PC-3 (cell line): ENCODE measurements at regions not wholly inside any gene's neighbourhood (a gene's known extent, or its start where the extent isn't known, plus 50 kb on each side); places are given as distances from the start of the nearest gene placed in this dataset.

Experiments
- ATAC-seq: fragments of 200-7000 bp; cut with Tn5 transposase; 2 replicates; pipeline ENCODE4 v1.9.1; 2020; ENCODE audit warnings: mild to moderate bottlenecking, moderate library complexity
- BruUV-seq: library from RNA; stranded (reverse); fragments of 400-500 nt; replicated peaks from 2 replicates; lab custom pipeline; 2021; lab: Mats Ljungman, UMichigan
- CTCF ChIA-PET: fragments of 300-600 bp; sonication (Branson Sonifier 250); formaldehyde crosslinking; loops from one replicate; lab custom pipeline; 2022; ENCODE audit warnings: antibody characterized with exemption; lab: Charles Lee
- POLR2A ChIA-PET: fragments of 300-600 bp; sonication (Branson Sonifier 250); formaldehyde crosslinking; loops from one replicate; lab custom pipeline; 2022; ENCODE audit warnings: antibody characterized with exemption; ENCODE audit not compliant: unreplicated experiment; lab: Charles Lee
- DNase-seq: peaks from one replicate; pipeline ENCODE4 v3.0.0-alpha.2; 2015
- H2AFZ ChIP-seq: fragments of 300-600 bp; sonication (generic); 2 replicates; pipeline ENCODE4 v1.6.0; 2016; ENCODE audit warnings: antibody characterized with exemption, low read length
- H3F3A ChIP-seq: fragments of 300-600 bp; sonication (generic); one replicate; pipeline ENCODE4 v1.6.0; 2017; ENCODE audit warnings: antibody characterized with exemption, low read length, control low read depth, mild to moderate bottlenecking; ENCODE audit not compliant: unreplicated experiment
- H3K27ac ChIP-seq: fragments of 300-600 bp; sonication (generic); 2 replicates; pipeline ENCODE4 v1.5.1; 2016; ENCODE audit warnings: mild to moderate bottlenecking, low read length
- H3K27me3 ChIP-seq: fragments of 300-600 bp; sonication (generic); 2 replicates; pipeline ENCODE4 v1.6.1; 2016; ENCODE audit warnings: low read length, mixed read lengths
- H3K36me3 ChIP-seq: fragments of 300-600 bp; sonication (generic); 2 replicates; pipeline ENCODE4 v1.6.1; 2016; ENCODE audit warnings: low read depth, mixed run types, low read length, mixed read lengths
- H3K4me1 ChIP-seq: fragments of 300-600 bp; sonication (generic); 2 replicates; pipeline ENCODE4 v1.5.1; 2016; ENCODE audit warnings: low read length; ENCODE audit not compliant: insufficient read depth
- H3K4me2 ChIP-seq: fragments of 300-600 bp; sonication (generic); 2 replicates; pipeline ENCODE4 v1.6.0; 2016; ENCODE audit warnings: low read length
- H3K4me3 ChIP-seq: fragments of 300-600 bp; sonication (generic); 2 replicates; pipeline ENCODE4 v1.5.1; 2016; ENCODE audit warnings: mild to moderate bottlenecking, low read length, mixed read lengths
- H3K79me2 ChIP-seq: fragments of 300-600 bp; sonication (generic); 2 replicates; pipeline ENCODE4 v1.6.1; 2017; ENCODE audit warnings: low read length, mixed read lengths
- H3K9ac ChIP-seq: fragments of 300-600 bp; sonication (generic); 2 replicates; pipeline ENCODE4 v1.6.0; 2016; ENCODE audit warnings: mild to moderate bottlenecking, low read length
- H3K9me2 ChIP-seq: fragments of 300-600 bp; sonication (generic); replicated peaks from 2 replicates; pipeline ENCODE4 v1.6.1; 2016; ENCODE audit warnings: mixed run types, low read length, mixed read lengths
- H3K9me3 ChIP-seq: fragments of 300-600 bp; sonication (generic); 2 replicates; pipeline ENCODE4 v1.6.1; 2016; ENCODE audit warnings: low read length, mixed read lengths
- H4K20me1 ChIP-seq: fragments of 300-600 bp; sonication (generic); 2 replicates; pipeline ENCODE4 v1.6.1; 2016; ENCODE audit warnings: low read length, mixed read lengths
- CTCF ChIP-seq: fragments of 300-600 bp; sonication (generic); conservative IDR thresholded peaks from 2 replicates; pipeline ENCODE4 v1.5.1; 2017; ENCODE audit warnings: antibody characterized with exemption, low read depth, mild to moderate bottlenecking, low read length
- EZH2 ChIP-seq: fragments of 300-600 bp; sonication (generic); IDR thresholded peaks from one replicate; pipeline ENCODE4 v1.6.1; 2017; ENCODE audit warnings: antibody characterized with exemption, mild to moderate bottlenecking, low read length; ENCODE audit not compliant: unreplicated experiment
- EZH2phosphoT487 ChIP-seq: fragments of 300-600 bp; sonication (generic); IDR thresholded peaks from 2 replicates; pipeline ENCODE4 v1.6.1; 2018; ENCODE audit warnings: mild to moderate bottlenecking, antibody characterized with exemption, low read length, borderline replicate concordance
- intact Hi-C: fragments of 100-400 bp; cut with micrococcal nuclease; formaldehyde crosslinking; loops from 2 replicates; pipeline ENCODE4 v1.9.0; 2023

- H3K4me3 ChIP-seq = no peak overlapping the region
- H3K4me1 ChIP-seq = peaks cover 27% of the 10 kb centered on the region
- peak overlapping the region; percentile 69 for H3K27ac ChIP-seq
- intact Hi-C loops = loop anchor here (2.0 kb wide), 1 partner anchor 26 kb away; no protein-coding TSS in a partner anchor
- H3K9ac ChIP-seq = peak overlapping the region; percentile 8; the same call in 1 of the 2 replicates
- H3K9me2 ChIP-seq = no peaks in the 10 kb centered on the region
- H4K20me1 ChIP-seq = no peaks in the 10 kb centered on the region
- no peaks in the 10 kb centered on the region for H3K9me3 ChIP-seq
- H3K79me2 ChIP-seq = no peaks in the 10 kb centered on the region
- H3K36me3 ChIP-seq = no peaks in the 10 kb centered on the region
- ChIA-PET POLR2A (no interaction called here), CTCF (interaction anchor here (0.6 kb wide), 1 partner anchor 27 kb away, joined by 3 read pairs; no protein-coding TSS in a partner anchor)
- H3K27me3 ChIP-seq = no peaks in the 10 kb centered on the region
- no peak for TF ChIP-seq CTCF
- no peak for TF ChIP-seq EZH2phosphoT487
- no peak for TF ChIP-seq EZH2
- H3F3A ChIP-seq = no peaks in the 10 kb centered on the region
- peak overlapping the region; percentile 36 for H2AFZ ChIP-seq
- no TSS peak for BruUV-seq
- H3K4me2 ChIP-seq = peak overlapping the region; percentile 47
- ATAC-seq (peak; percentile 94), DNase-seq (peak; percentile 95)
Measured at GRCh38 chr5:171521219-171521633, 101.8 kb downstream of the FGF18 start.

- Histone ChIP-seq H3K27me3 (no peaks in the 10 kb centered on the region), H3K4me1 (peaks cover 27% of the 10 kb centered on the region), H3K9me3 (no peaks in the 10 kb centered on the region), H3K9me2 (no peaks in the 10 kb centered on the region), H3K9ac (no peak overlapping the region), H3K27ac (peak overlapping the region; percentile 69), H4K20me1 (no peaks in the 10 kb centered on the region), H3K36me3 (no peaks in the 10 kb centered on the region), H2AFZ (peak overlapping the region; percentile 36; the same call in 1 of the 2 replicates), H3K79me2 (no peaks in the 10 kb centered on the region), H3K4me2 (peak overlapping the region; percentile 47), H3K4me3 (no peak overlapping the region), H3F3A (no peaks in the 10 kb centered on the region)
- ChIA-PET POLR2A (no interaction called here), CTCF (no interaction called here)
- TF ChIP-seq EZH2 (no peak), EZH2phosphoT487 (no peak), CTCF (no peak)
- peak; percentile 24 for ATAC-seq
- peak; percentile 58 for DNase-seq
- BruUV-seq = no TSS peak
- intact Hi-C loops = loop anchor here (2.0 kb wide), 1 partner anchor 27 kb away; no protein-coding TSS in a partner anchor
Measured at GRCh38 chr5:171521679-171522078, 102.2 kb downstream of the FGF18 start.

- no peak for ATAC-seq
- Histone ChIP-seq H2AFZ (no peak overlapping the region), H4K20me1 (no peaks in the 10 kb centered on the region), H3K27ac (no peak overlapping the region), H3K36me3 (no peaks in the 10 kb centered on the region), H3K9me2 (no peaks in the 10 kb centered on the region), H3K4me2 (no peak overlapping the region), H3K9me3 (no peaks in the 10 kb centered on the region), H3K79me2 (no peaks in the 10 kb centered on the region), H3F3A (no peaks in the 10 kb centered on the region), H3K4me3 (no peak overlapping the region), H3K4me1 (peaks cover 27% of the 10 kb centered on the region), H3K9ac (no peak overlapping the region), H3K27me3 (no peaks in the 10 kb centered on the region)
- TF ChIP-seq EZH2phosphoT487 = no peak
- TF ChIP-seq EZH2 = no peak
- TF ChIP-seq CTCF = no peak
- ChIA-PET POLR2A (no interaction called here), CTCF (no interaction called here)
- DNase-seq = no peak
- intact Hi-C loops = no loop called here
- BruUV-seq = no TSS peak
Measured at GRCh38 chr5:171523781-171524180, 104.3 kb downstream of the FGF18 start.
